Nephron (organoid): ENCODE measurements at regions not wholly inside any gene's neighbourhood (a gene's known extent, or its start where the extent isn't known, plus 50 kb on each side); places are given as distances from the start of the nearest gene placed in this dataset.
A peak's percentile ranks its signal among the peaks of the same experiment; 100 is the strongest.

Experiments used
- H3K27ac Mint-ChIP-seq, 3 experiments: 2 replicates each; pipeline ENCODE4 v1.8.0; 2020; ENCODE audit warnings: mixed read lengths in 3 of 3, mild to moderate bottlenecking in 2 of 3, moderate library complexity in 1 of 3
- H3K27me3 Mint-ChIP-seq: 2 replicates; pipeline ENCODE4 v1.8.0; 2021; ENCODE audit warnings: low read depth, mild to moderate bottlenecking, moderate library complexity, mixed read lengths
- H3K36me3 Mint-ChIP-seq: 2 replicates; pipeline ENCODE4 v1.8.0; 2020; ENCODE audit warnings: low read depth, mixed read lengths
- H3K4me1 Mint-ChIP-seq: 2 replicates; pipeline ENCODE4 v1.8.0; 2020; ENCODE audit warnings: mixed read lengths
- H3K4me3 Mint-ChIP-seq, 3 experiments: 2 replicates each; pipeline ENCODE4 v1.8.0; 2020; ENCODE audit warnings: mild to moderate bottlenecking in 3 of 3, mixed read lengths in 3 of 3, moderate library complexity in 2 of 3
- H3K9me3 Mint-ChIP-seq: 2 replicates; pipeline ENCODE4 v1.8.0; 2020; ENCODE audit warnings: mixed read lengths
- TF ChIP-seq, protein P1 (sequence below), 3 experiments: fragments of 200-600 bp; sonication (generic); IDR thresholded peaks; one replicate each; pipeline ENCODE4 v1.5.0; 2021; ENCODE audit warnings: antibody characterized with exemption in 3 of 3; ENCODE audit not compliant: unreplicated experiment in 3 of 3

- Mint-ChIP-seq H3K36me3 (no peaks in the 10 kb centered on the region), H3K9me3 (no peaks in the 10 kb centered on the region), H3K4me3 (no peak overlapping the region), H3K27ac (no peak overlapping the region), H3K4me1 (no peaks in the 10 kb centered on the region), H3K27me3 (peaks cover 22% of the 10 kb centered on the region)
- TF ChIP-seq, protein P1, sequence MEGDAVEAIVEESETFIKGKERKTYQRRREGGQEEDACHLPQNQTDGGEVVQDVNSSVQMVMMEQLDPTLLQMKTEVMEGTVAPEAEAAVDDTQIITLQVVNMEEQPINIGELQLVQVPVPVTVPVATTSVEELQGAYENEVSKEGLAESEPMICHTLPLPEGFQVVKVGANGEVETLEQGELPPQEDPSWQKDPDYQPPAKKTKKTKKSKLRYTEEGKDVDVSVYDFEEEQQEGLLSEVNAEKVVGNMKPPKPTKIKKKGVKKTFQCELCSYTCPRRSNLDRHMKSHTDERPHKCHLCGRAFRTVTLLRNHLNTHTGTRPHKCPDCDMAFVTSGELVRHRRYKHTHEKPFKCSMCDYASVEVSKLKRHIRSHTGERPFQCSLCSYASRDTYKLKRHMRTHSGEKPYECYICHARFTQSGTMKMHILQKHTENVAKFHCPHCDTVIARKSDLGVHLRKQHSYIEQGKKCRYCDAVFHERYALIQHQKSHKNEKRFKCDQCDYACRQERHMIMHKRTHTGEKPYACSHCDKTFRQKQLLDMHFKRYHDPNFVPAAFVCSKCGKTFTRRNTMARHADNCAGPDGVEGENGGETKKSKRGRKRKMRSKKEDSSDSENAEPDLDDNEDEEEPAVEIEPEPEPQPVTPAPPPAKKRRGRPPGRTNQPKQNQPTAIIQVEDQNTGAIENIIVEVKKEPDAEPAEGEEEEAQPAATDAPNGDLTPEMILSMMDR (IDR thresholded peaks at IDR 0.05; ENCODE audit: unreplicated experiment in 3 of 3), result no peak
Observed at GRCh38 chr7:159246702-159247480, 102.2 kb upstream of the VIPR2 start.

DNA sequence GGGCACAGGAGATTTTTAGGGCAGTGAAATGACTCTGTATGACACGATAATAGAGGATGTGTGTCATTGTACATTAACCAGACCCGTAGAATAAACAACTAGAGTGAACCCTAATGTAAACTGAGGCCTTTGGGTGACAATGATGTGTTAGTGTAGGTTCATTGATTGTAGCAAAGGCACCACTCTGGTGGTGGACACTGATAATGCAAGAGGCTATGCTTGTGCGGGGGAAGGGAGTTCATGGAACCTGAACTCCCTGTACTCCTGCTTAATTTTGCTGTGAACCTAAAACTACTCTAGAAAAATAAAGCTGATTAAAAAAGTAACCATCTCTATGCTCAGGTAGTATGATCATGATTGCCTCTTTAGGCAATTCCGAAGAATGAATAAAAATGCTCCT is 96.3 kb upstream of the VIPR2 start:
- Mint-ChIP-seq H3K36me3 (no peaks in the 10 kb centered on the region), H3K27me3 (peaks cover 9% of the 10 kb centered on the region), H3K4me1 (peaks cover 14% of the 10 kb centered on the region)

GRCh38 chr7:159239028-159239427 is 94.4 kb upstream of the VIPR2 start:
- Mint-ChIP-seq H3K4me1 (peaks cover 14% of the 10 kb centered on the region), H3K27ac (no peak overlapping the region), H3K27me3 (peaks cover 8% of the 10 kb centered on the region), H3K9me3 (peaks cover 15% of the 10 kb centered on the region), H3K36me3 (no peaks in the 10 kb centered on the region), H3K4me3 (no peak overlapping the region)
- TF ChIP-seq, protein P1 (IDR thresholded peaks at IDR 0.05; ENCODE audit: unreplicated experiment in 3 of 3), result no peak

More for the DNA sequence above, 96.3 kb upstream of the VIPR2 start:
- Mint-ChIP-seq H3K4me3 (no peak overlapping the region), H3K9me3 (peaks cover 13% of the 10 kb centered on the region), H3K27ac (no peak overlapping the region)
- TF ChIP-seq, protein P1 (IDR thresholded peaks at IDR 0.05; ENCODE audit: unreplicated experiment in 3 of 3), result no peak

GRCh38 chr7:159238541-159238940 is 93.9 kb upstream of the VIPR2 start:
- no peak overlapping the region for H3K4me3 Mint-ChIP-seq
- peak overlapping the region in 1 of 3 experiments; percentile 31 for H3K27ac Mint-ChIP-seq
- peaks cover 14% of the 10 kb centered on the region for H3K4me1 Mint-ChIP-seq
- H3K36me3 Mint-ChIP-seq, result no peaks in the 10 kb centered on the region
- peaks cover 15% of the 10 kb centered on the region for H3K9me3 Mint-ChIP-seq
- TF ChIP-seq, protein P1 (IDR thresholded peaks at IDR 0.05; ENCODE audit: unreplicated experiment in 3 of 3), result no peak
- peaks cover 11% of the 10 kb centered on the region for H3K27me3 Mint-ChIP-seq

DNA sequence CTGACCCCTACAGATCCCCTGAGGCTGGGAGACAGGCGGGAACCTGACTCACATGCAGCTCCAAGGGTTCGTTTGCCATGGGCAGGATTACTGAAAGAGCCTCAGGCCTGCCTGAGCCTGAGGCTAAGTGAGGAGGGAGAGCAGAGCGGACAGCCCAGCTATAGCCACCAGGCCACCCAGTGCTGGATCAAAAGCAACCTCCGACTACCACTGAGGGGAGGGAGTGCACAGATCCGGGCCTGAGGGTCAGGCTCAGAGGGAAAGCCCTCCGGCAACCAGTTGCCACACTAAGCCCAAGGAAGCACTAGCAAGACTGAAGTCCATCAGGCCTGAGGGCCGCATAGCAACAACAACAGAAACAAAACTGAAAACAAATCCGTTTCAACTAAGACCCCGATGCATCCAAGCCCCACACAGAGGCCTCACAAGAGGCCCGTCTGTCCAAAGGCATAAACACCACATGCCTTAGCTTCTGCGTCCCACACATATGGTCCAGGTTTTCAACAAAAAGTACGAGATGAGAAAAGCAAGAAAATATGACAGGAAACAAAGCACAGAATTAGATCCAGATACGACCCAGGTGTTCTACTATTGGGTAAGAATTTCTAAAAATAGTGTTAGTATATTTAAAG is 92.5 kb upstream of the VIPR2 start:
- peaks cover 15% of the 10 kb centered on the region for H3K9me3 Mint-ChIP-seq
- peak overlapping the region in 1 of 3 experiments; percentile 34 for H3K27ac Mint-ChIP-seq
- H3K4me3 Mint-ChIP-seq, result no peak overlapping the region
- TF ChIP-seq, protein P1 (IDR thresholded peaks at IDR 0.05; ENCODE audit: unreplicated experiment in 3 of 3), result no peak
- H3K36me3 Mint-ChIP-seq, result no peaks in the 10 kb centered on the region
- H3K27me3 Mint-ChIP-seq, result peaks cover 11% of the 10 kb centered on the region
- peaks cover 14% of the 10 kb centered on the region for H3K4me1 Mint-ChIP-seq
